ENCODE measurements at regions not wholly inside any gene's neighbourhood (a gene's known extent, or its start where the extent isn't known, plus 50 kb on each side); places are given as distances from the start of the nearest gene placed in this dataset.

GRCh38 chr4:131044368-131044767, 1948.4 kb downstream of the C4orf33 start:
- Mint-ChIP-seq H3K27ac (ENCODE audit: unreplicated experiment) (no peak overlapping the region), H3K9me3 (ENCODE audit: unreplicated experiment) (no peaks in the 10 kb centered on the region), H3K4me3 (ENCODE audit: unreplicated experiment) (no peak overlapping the region), H3K36me3 (ENCODE audit: insufficient read depth, unreplicated experiment) (no peaks in the 10 kb centered on the region), H3K4me1 (ENCODE audit: low read depth, unreplicated experiment) (no peaks in the 10 kb centered on the region), H3K27me3 (ENCODE audit: insufficient read depth, unreplicated experiment) (no peaks in the 10 kb centered on the region)
- Histone ChIP-seq H3K4me3 (ENCODE audit: low read depth, low read length) (no peak overlapping the region), H3K9me3 (no peaks in the 10 kb centered on the region), H3K36me3 (ENCODE audit: control insufficient read depth, insufficient read depth, low read length) (no peaks in the 10 kb centered on the region), H3K4me1 (no peaks in the 10 kb centered on the region), H3K27me3 (replicated peaks; ENCODE audit: control insufficient read depth, insufficient read depth, low read length) (no peaks in the 10 kb centered on the region)
- no peak for DNase-seq
- intact Hi-C loops (cut with micrococcal nuclease; ENCODE audit: unreplicated experiment), result no loop called here
- BruUV-seq (replicated peaks), result no TSS peak
- ChIA-PET POLR2A (no interaction called here), CTCF (no interaction called here)
- TF ChIP-seq CTCF (IDR thresholded peaks at IDR 0.05; ENCODE audit: insufficient read depth in 1 of 2, low read depth in 1 of 2, low read length in 1 of 2, severe bottlenecking in 1 of 2, unreplicated experiment in 1 of 2), result no peak

DNA sequence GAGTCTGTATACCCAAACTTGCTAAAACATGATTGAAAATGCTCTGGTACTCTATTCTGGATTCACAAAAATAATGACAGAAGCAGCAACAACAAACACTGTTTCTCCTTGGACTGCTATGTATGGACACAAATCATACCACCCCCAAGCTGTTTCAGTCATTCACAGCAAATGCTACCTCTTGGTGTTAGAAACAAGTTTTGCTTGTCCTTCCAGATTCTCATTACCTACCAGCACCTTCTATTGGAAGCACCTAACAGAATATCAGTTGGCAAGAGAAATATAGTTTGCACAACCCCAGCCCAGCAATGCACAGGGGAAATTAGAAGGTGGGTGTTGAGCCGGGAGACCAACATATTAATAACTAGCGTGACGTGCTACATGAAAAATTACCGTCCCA, 1950.9 kb downstream of the C4orf33 start:
- POLR2A ChIA-PET, result no interaction called here
- BruUV-seq (replicated peaks), result no TSS peak
- DNase-seq, result no peak

DNA sequence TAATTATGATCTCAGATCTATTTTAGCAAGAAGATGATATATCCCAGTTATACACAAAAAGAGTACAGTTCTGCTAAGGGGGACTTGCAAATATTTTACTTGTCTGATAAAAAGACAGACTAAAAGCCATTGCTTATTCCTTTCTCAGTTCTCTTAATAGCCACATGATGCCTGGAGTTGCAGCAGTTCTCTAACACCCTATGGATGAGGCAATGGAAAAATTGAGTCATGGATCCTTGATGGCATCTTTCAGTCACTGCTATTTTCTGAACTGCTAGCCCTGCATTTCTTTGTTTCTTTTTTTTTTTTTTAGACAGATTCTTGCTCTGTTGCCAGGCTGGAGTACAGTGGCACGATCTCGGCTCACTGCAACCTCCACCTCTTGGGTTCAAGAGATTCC, 1956.7 kb downstream of the C4orf33 start:
- H3K4me3 Mint-ChIP-seq (ENCODE audit: unreplicated experiment), result no peak overlapping the region
- Histone ChIP-seq H3K27me3 (replicated peaks; ENCODE audit: control insufficient read depth, insufficient read depth, low read length) (no peaks in the 10 kb centered on the region), H3K36me3 (ENCODE audit: control insufficient read depth, insufficient read depth, low read length) (no peaks in the 10 kb centered on the region), H3K9me3 (no peaks in the 10 kb centered on the region), H3K4me1 (no peaks in the 10 kb centered on the region), H3K4me3 (ENCODE audit: low read depth, low read length) (no peak overlapping the region)
- no peaks in the 10 kb centered on the region for H3K27me3 Mint-ChIP-seq (ENCODE audit: insufficient read depth, unreplicated experiment)
- no peak for DNase-seq
- H3K27ac Mint-ChIP-seq (ENCODE audit: unreplicated experiment), result no peak overlapping the region
- ChIA-PET CTCF (no interaction called here), POLR2A (no interaction called here)
- no TSS peak for BruUV-seq (replicated peaks)
- TF ChIP-seq CTCF (IDR thresholded peaks at IDR 0.05; ENCODE audit: insufficient read depth in 1 of 2, low read depth in 1 of 2, low read length in 1 of 2, severe bottlenecking in 1 of 2, unreplicated experiment in 1 of 2), result no peak
- H3K36me3 Mint-ChIP-seq (ENCODE audit: insufficient read depth, unreplicated experiment), result no peaks in the 10 kb centered on the region
- no peaks in the 10 kb centered on the region for H3K4me1 Mint-ChIP-seq (ENCODE audit: low read depth, unreplicated experiment)
- H3K9me3 Mint-ChIP-seq (ENCODE audit: unreplicated experiment), result no peaks in the 10 kb centered on the region
- intact Hi-C loops (cut with micrococcal nuclease; ENCODE audit: unreplicated experiment), result no loop called here

More for the DNA sequence above, 1950.9 kb downstream of the C4orf33 start:
- Mint-ChIP-seq H3K9me3 (ENCODE audit: unreplicated experiment) (no peaks in the 10 kb centered on the region), H3K4me3 (ENCODE audit: unreplicated experiment) (no peak overlapping the region), H3K4me1 (ENCODE audit: low read depth, unreplicated experiment) (no peaks in the 10 kb centered on the region), H3K36me3 (ENCODE audit: insufficient read depth, unreplicated experiment) (no peaks in the 10 kb centered on the region), H3K27ac (ENCODE audit: unreplicated experiment) (no peak overlapping the region), H3K27me3 (ENCODE audit: insufficient read depth, unreplicated experiment) (no peaks in the 10 kb centered on the region)
- H3K9me3 ChIP-seq, result no peaks in the 10 kb centered on the region
- CTCF ChIA-PET, result no interaction called here
- intact Hi-C loops (cut with micrococcal nuclease; ENCODE audit: unreplicated experiment), result no loop called here
- TF ChIP-seq CTCF (IDR thresholded peaks at IDR 0.05; ENCODE audit: insufficient read depth in 1 of 2, low read depth in 1 of 2, low read length in 1 of 2, severe bottlenecking in 1 of 2, unreplicated experiment in 1 of 2), result no peak
- H3K27me3 ChIP-seq (replicated peaks; ENCODE audit: control insufficient read depth, insufficient read depth, low read length), result no peaks in the 10 kb centered on the region
- no peak overlapping the region for H3K4me3 ChIP-seq (ENCODE audit: low read depth, low read length)
- H3K36me3 ChIP-seq (ENCODE audit: control insufficient read depth, insufficient read depth, low read length), result no peaks in the 10 kb centered on the region
- no peaks in the 10 kb centered on the region for H3K4me1 ChIP-seq

Data from Caco-2 (cell line).